ENCODE measurements at regions not wholly inside any gene's neighbourhood (a gene's known extent, or its start where the extent isn't known, plus 50 kb on each side); places are given as distances from the start of the nearest gene placed in this dataset.

- no peaks in the 10 kb centered on the region for H3K79me1 ChIP-seq (ENCODE audit: low read depth in 1 of 2, low read length in 2 of 2)
- ATAC-seq (ENCODE audit: low read depth), result no peak
- no peak for DNase-seq
- no peak overlapping the region for H3K4me3 ChIP-seq (ENCODE audit: insufficient read depth, low read depth, low read length)
- peaks cover 14% of the 10 kb centered on the region for H3K9me1 ChIP-seq (ENCODE audit: insufficient read depth, low read length)
- H2AFZ ChIP-seq (replicated peaks; ENCODE audit: low read length, poor library complexity), result no peak overlapping the region
- no peaks in the 10 kb centered on the region for H3K27me3 ChIP-seq (ENCODE audit: control insufficient read depth, insufficient read depth, low read length)
- peak overlapping the region; percentile 33 for H2AK5ac ChIP-seq (ENCODE audit: low read depth, low read length)
- no peak for TF ChIP-seq CEBPB (IDR thresholded peaks at IDR 0.05; ENCODE audit: low read depth, low read length)
- TF ChIP-seq RAD21 (IDR thresholded peaks at IDR 0.05; ENCODE audit: low read length), result no peak
- no peak for TF ChIP-seq POLR2A (IDR thresholded peaks at IDR 0.05; ENCODE audit: low read depth, low read length)
- TF ChIP-seq RCOR1 (IDR thresholded peaks at IDR 0.05; ENCODE audit: insufficient replicate concordance, low read length), result no peak
- no peak for TF ChIP-seq RFX5 (IDR thresholded peaks at IDR 0.05; ENCODE audit: low read depth, low read length)
- TF ChIP-seq NFE2L2 (IDR thresholded peaks at IDR 0.05; ENCODE audit: low read depth, low read length), result no peak
- no peak for TF ChIP-seq CHD1 (IDR thresholded peaks at IDR 0.05; ENCODE audit: low read depth, low read length)
- no peak for TF ChIP-seq ELK1 (IDR thresholded peaks at IDR 0.05; ENCODE audit: borderline replicate concordance, low read depth, low read length)
- TF ChIP-seq MAFK (IDR thresholded peaks at IDR 0.05; ENCODE audit: low read depth, low read length), result no peak
- no peak for TF ChIP-seq MXI1 (IDR thresholded peaks at IDR 0.05; ENCODE audit: borderline replicate concordance, low read depth, low read length)
- H3K36me3 ChIP-seq (ENCODE audit: control insufficient read depth, insufficient read depth, low read length), result no peaks in the 10 kb centered on the region
- peak overlapping the region; percentile 76 for H2BK20ac ChIP-seq (ENCODE audit: low read depth, low read length)
- H4K91ac ChIP-seq (ENCODE audit: insufficient read depth, low read depth, low read length), result peak overlapping the region; percentile 41; the same call in 1 of the 2 replicates
- H3K23ac ChIP-seq (ENCODE audit: low read depth, low read length), result no peak overlapping the region
- in situ Hi-C loops (cut with MboI; ENCODE audit: low sequenced_read_pairs), result no loop called here
- H4K20me1 ChIP-seq (ENCODE audit: insufficient read depth, low read length), result no peaks in the 10 kb centered on the region; the same call in 1 of the 2 replicates
- no peak overlapping the region; the same call in 1 of the 2 replicates for H3K14ac ChIP-seq (replicated peaks; ENCODE audit: low read depth, low read length)
- no peak overlapping the region for H4K5ac ChIP-seq (ENCODE audit: low read depth, low read length)
- H2BK5ac ChIP-seq (ENCODE audit: low read depth, low read length, poor library complexity, severe bottlenecking), result no peak overlapping the region
- no peak overlapping the region for H3K9ac ChIP-seq (ENCODE audit: low read depth, low read length)
- no peak overlapping the region for H2AK9ac ChIP-seq (replicated peaks; ENCODE audit: low read depth, low read length, poor library complexity)
- POLR2A ChIA-PET (ENCODE audit: unreplicated experiment), result no interaction called here
- BruUV-seq (replicated peaks), result no TSS peak
- H4K8ac ChIP-seq (ENCODE audit: low read depth in 2 of 2, low read length in 2 of 2), result no peak overlapping the region
- H2BK120ac ChIP-seq (ENCODE audit: low read depth, low read length), result peak overlapping the region; percentile 7
- H3K4ac ChIP-seq (ENCODE audit: low read depth, low read length), result peak overlapping the region; percentile 93; the same call in 1 of the 2 replicates
- 90% methylated on average over 5 of the region's 10 CpGs; no CpG with 5 or more reads in 1 of the 2 experiments for WGBS, 2 experiments (ENCODE audit: extremely low coverage in 2 of 2, insufficient read length in 1 of 2)
- no peak overlapping the region for H3K18ac ChIP-seq (ENCODE audit: low read depth, low read length)
- dilution Hi-C loops (cut with HindIII; ENCODE audit: low sequenced_read_pairs, unreplicated experiment), result no loop called here
- CTCF ChIA-PET, result no interaction called here
- H2BK15ac ChIP-seq (ENCODE audit: low read depth, low read length), result peak overlapping the region; percentile 6; the same call in 2 of the 3 replicates
- no peak overlapping the region for H3K27ac ChIP-seq (ENCODE audit: insufficient read depth, low read length)
- H3K4me2 ChIP-seq (ENCODE audit: low read depth, low read length), result no peak overlapping the region
- intact Hi-C loops (cut with micrococcal nuclease), result loop anchor here (5.0 kb wide), 1 partner anchor 92 kb away; the partner anchor contains the start of gene COL5A1
- no peaks in the 10 kb centered on the region for H3K9me3 ChIP-seq (ENCODE audit: control insufficient read depth, insufficient read depth, low read length)
- no peak overlapping the region for H3K56ac ChIP-seq (ENCODE audit: extremely low read depth, insufficient read depth, low read length)
- H3K4me1 ChIP-seq (ENCODE audit: control insufficient read depth, insufficient read depth, low read length), result peaks cover 35% of the 10 kb centered on the region
Observed at GRCh38 chr9:134550584-134550983, 91.0 kb upstream of the COL5A1 start.

Measured in IMR-90 (cell line).